HepG2 (cell line): ENCODE measurements at regions not wholly inside any gene's neighbourhood (a gene's known extent, or its start where the extent isn't known, plus 50 kb on each side); places are given as distances from the start of the nearest gene placed in this dataset.

ENCODE experiments used
- ATAC-seq: fragments of 200-7000 bp; cut with Tn5 transposase; 3 replicates; pipeline ENCODE4 v1.9.1; 2020; ENCODE audit warnings: mild to moderate bottlenecking, moderate library complexity
- BruUV-seq: library from RNA; stranded (reverse); fragments of 400-500 nt; replicated peaks from 2 replicates; lab custom pipeline; 2021; lab: Mats Ljungman, UMichigan
- CTCF ChIA-PET: fragments of 300-600 bp; formaldehyde crosslinking; extraction: SDS; loops from one replicate; lab custom pipeline; 2021; ENCODE audit warnings: low total read pairs, inconsistent platforms, low intra/inter-chr PET ratio; lab: Yijun Ruan, JAX
- POLR2A ChIA-PET: fragments of 350-600 bp; sonication (Branson Sonifier 250); formaldehyde crosslinking; loops from one replicate; lab custom pipeline; 2020; ENCODE audit warnings: antibody characterized with exemption, inconsistent platforms; lab: Yijun Ruan, JAX
- DNase-seq: peaks from one replicate; pipeline ENCODE4 v3.0.0-alpha.2; 2015; ENCODE audit warnings: low spot score
- FAIRE-seq: peaks from 3 replicates; lab custom pipeline; 2011; peaks lifted over from hg19 to GRCh38; lab: Jason Lieb, UNC
- H2AFZ ChIP-seq: one replicate; pipeline ENCODE4 v1.6.1; 2011; ENCODE audit warnings: low read length, inconsistent platforms
- H3K27ac ChIP-seq: fragments of 300-600 bp; 3 replicates; pipeline ENCODE4 v1.8.0; 2011; ENCODE audit warnings: mixed run types, mild to moderate bottlenecking, mixed read lengths, low read length, inconsistent platforms; ENCODE audit not compliant: insufficient read depth; ENCODE audit errors: extremely low read length
- H3K27me3 ChIP-seq, 2 experiments: fragments of 200-600 bp in 1 of 2; 2 replicates in 1 of 2; 3 replicates in 1 of 2; pipeline versions ENCODE4 v1.6.0 to v1.8.0; 2011; ENCODE audit warnings: low read length in 2 of 2, mild to moderate bottlenecking in 2 of 2, moderate library complexity in 2 of 2, inconsistent platforms in 1 of 2; ENCODE audit not compliant: insufficient read depth in 2 of 2, control insufficient read depth in 1 of 2
- H3K36me3 ChIP-seq, 2 experiments: fragments of 200-600 bp in 1 of 2; replicated peaks in 1 of 2; 2 replicates in 1 of 2; 3 replicates in 1 of 2; pipeline versions ENCODE4 v1.5.1 to v1.8.0; 2011; ENCODE audit warnings: low read length in 2 of 2, inconsistent platforms in 1 of 2; ENCODE audit not compliant: insufficient read depth in 2 of 2, control insufficient read depth in 1 of 2
- H3K4me1 ChIP-seq: 2 replicates; pipeline ENCODE4 v1.5.1; 2012; ENCODE audit warnings: low read length, inconsistent platforms; ENCODE audit not compliant: insufficient read depth
- H3K4me2 ChIP-seq: 2 replicates; pipeline ENCODE4 v1.6.0; 2011; ENCODE audit warnings: low read depth, low read length, inconsistent platforms
- H3K4me3 ChIP-seq, 3 experiments: fragments of 200-600 bp in 1 of 3; sonication (generic), shearing (Covaris generic) in 1 of 3; replicated peaks in 1 of 3; 2 replicates each; pipeline ENCODE4 v1.5.1; 2011 to 2016; ENCODE audit warnings: low read length in 3 of 3, inconsistent platforms in 2 of 3, low read depth in 2 of 3, mild to moderate bottlenecking in 2 of 3, control low read depth in 1 of 3, mixed read lengths in 1 of 3; ENCODE audit not compliant: insufficient read depth in 1 of 3
- H3K79me2 ChIP-seq: one replicate; pipeline ENCODE4 v1.6.1; 2011; ENCODE audit warnings: low read length, inconsistent platforms; ENCODE audit not compliant: insufficient read depth
- H3K9ac ChIP-seq: 2 replicates; pipeline ENCODE4 v1.6.0; 2011; ENCODE audit warnings: mild to moderate bottlenecking, low read depth, low read length, inconsistent platforms; ENCODE audit not compliant: insufficient read depth
- H3K9me3 ChIP-seq: 2 replicates; pipeline ENCODE4 v1.5.1; 2012; ENCODE audit warnings: mild to moderate bottlenecking, low read length
- H4K20me1 ChIP-seq: 2 replicates; pipeline ENCODE4 v1.6.0; 2011; ENCODE audit warnings: inconsistent platforms, mild to moderate bottlenecking, low read length, moderate library complexity; ENCODE audit not compliant: insufficient read depth
- IRX3 ChIP-seq: sonication (generic); formaldehyde crosslinking; IDR thresholded peaks from 2 replicates; pipeline ENCODE4 v1.8.1; 2023; ENCODE audit warnings: mild to moderate bottlenecking, low read depth, missing genetic modification reagents, borderline replicate concordance
- ZBTB7A ChIP-seq: sonication (generic); formaldehyde crosslinking; IDR thresholded peaks from 2 replicates; pipeline ENCODE4 v1.8.0; 2022; ENCODE audit warnings: mild to moderate bottlenecking, missing genetic modification reagents
- WGBS: methylation state at CpG from one replicate; pipeline ENCODE4 v1.1.6; 2017; ENCODE audit warnings: low lambda C conversion rate; 5-methylcytosine and 5-hydroxymethylcytosine counted together
- in situ Hi-C: cut with HindIII; loops from 2 replicates; pipeline ENCODE4 v1.10.0; 2017; ENCODE audit warnings: low pct_unique_long_range_greater_than_20kb; ENCODE audit not compliant: extremely low pct_ligation_motif_present
- intact Hi-C: fragments of 100-400 bp; cut with micrococcal nuclease; formaldehyde crosslinking; loops from one replicate; pipeline ENCODE4 v1.10.0; 2022; ENCODE audit not compliant: unreplicated experiment
- TF ChIP-seq, protein P1 (sequence below): IDR thresholded peaks from 2 replicates; pipeline ENCODE4 v1.6.1; 2018; ENCODE audit warnings: missing genetic modification reagents
- TF ChIP-seq, protein P2 (sequence below): IDR thresholded peaks from 2 replicates; pipeline ENCODE4 v1.6.1; 2016; ENCODE audit warnings: missing compliant biosample characterization, missing genetic modification reagents, borderline replicate concordance
- TF ChIP-seq, protein P3 (sequence below), 2 experiments: sonication (generic) in 1 of 2; formaldehyde crosslinking in 1 of 2; IDR thresholded peaks; 2 replicates each; pipeline versions ENCODE4 v1.5.1 to v1.6.1; 2011 to 2020; ENCODE audit warnings: borderline replicate concordance in 1 of 2, low read depth in 1 of 2, low read length in 1 of 2, mild to moderate bottlenecking in 1 of 2, missing genetic modification reagents in 1 of 2, moderate library complexity in 1 of 2
- TF ChIP-seq, protein P4 (sequence below): sonication (generic); formaldehyde crosslinking; IDR thresholded peaks from 2 replicates; pipeline ENCODE4 v1.5.0; 2020; ENCODE audit warnings: mild to moderate bottlenecking, missing genetic modification reagents, borderline replicate concordance

DNA sequence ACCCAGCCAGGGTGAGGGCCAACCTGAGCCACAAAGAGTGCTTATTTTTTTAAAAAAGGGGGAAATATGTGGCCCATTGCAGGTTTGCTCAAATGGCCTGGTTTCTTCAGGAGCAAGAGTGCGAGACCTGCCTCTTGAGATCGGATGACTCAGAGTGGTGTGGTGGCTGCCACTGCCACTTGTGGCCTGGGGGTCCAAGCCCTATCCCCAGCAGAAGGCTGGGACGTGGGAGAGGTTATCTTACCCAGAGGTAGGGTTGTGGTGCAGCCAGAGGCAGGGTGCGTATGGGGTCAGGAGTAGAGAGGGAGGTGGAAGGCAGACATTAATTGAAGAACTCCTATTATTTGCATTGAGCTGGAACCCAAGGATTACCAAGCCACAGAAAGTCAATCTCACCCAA, 83.2 kb upstream of the SMAD3 start:
- H3K27ac ChIP-seq: no peak overlapping the region
- no peak overlapping the region for H3K4me2 ChIP-seq
- 95% methylated on average over 4 of the region's 4 CpGs for WGBS
- H3K79me2 ChIP-seq: no peaks in the 10 kb centered on the region
- intact Hi-C loops (no loop called here), in situ Hi-C loops (no loop called here)
- POLR2A ChIA-PET: no interaction called here
- no peak; the same call in 2 of the 3 replicates for ATAC-seq
- H3K9ac ChIP-seq: no peak overlapping the region
- no peaks in the 10 kb centered on the region for H4K20me1 ChIP-seq
- peaks cover under 1% of the 10 kb centered on the region; the same call in 1 of the 2 replicates for H3K4me1 ChIP-seq
- H3K4me3 ChIP-seq: no peak overlapping the region
- DNase-seq: no peak
- no peak for FAIRE-seq
- H3K27me3 ChIP-seq: no peaks in the 10 kb centered on the region
- peaks cover 3 to 14% of the 10 kb centered on the region in 2 experiments; a peak in 4 of 5 replicates for H3K36me3 ChIP-seq
- TF ChIP-seq, protein P1, sequence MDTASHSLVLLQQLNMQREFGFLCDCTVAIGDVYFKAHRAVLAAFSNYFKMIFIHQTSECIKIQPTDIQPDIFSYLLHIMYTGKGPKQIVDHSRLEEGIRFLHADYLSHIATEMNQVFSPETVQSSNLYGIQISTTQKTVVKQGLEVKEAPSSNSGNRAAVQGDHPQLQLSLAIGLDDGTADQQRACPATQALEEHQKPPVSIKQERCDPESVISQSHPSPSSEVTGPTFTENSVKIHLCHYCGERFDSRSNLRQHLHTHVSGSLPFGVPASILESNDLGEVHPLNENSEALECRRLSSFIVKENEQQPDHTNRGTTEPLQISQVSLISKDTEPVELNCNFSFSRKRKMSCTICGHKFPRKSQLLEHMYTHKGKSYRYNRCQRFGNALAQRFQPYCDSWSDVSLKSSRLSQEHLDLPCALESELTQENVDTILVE (CRISPR knock-in tag): no peak
- TF ChIP-seq, protein P2, sequence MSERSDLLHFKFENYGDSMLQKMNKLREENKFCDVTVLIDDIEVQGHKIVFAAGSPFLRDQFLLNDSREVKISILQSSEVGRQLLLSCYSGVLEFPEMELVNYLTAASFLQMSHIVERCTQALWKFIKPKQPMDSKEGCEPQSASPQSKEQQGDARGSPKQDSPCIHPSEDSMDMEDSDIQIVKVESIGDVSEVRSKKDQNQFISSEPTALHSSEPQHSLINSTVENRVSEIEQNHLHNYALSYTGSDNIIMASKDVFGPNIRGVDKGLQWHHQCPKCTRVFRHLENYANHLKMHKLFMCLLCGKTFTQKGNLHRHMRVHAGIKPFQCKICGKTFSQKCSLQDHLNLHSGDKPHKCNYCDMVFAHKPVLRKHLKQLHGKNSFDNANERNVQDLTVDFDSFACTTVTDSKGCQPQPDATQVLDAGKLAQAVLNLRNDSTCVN: no peak
- TF ChIP-seq, protein P3, sequence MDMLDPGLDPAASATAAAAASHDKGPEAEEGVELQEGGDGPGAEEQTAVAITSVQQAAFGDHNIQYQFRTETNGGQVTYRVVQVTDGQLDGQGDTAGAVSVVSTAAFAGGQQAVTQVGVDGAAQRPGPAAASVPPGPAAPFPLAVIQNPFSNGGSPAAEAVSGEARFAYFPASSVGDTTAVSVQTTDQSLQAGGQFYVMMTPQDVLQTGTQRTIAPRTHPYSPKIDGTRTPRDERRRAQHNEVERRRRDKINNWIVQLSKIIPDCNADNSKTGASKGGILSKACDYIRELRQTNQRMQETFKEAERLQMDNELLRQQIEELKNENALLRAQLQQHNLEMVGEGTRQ (IDR thresholded peaks at IDR 0.05; ENCODE audit: low read depth, low read length): no peak
- TF ChIP-seq, protein P3 (CRISPR knock-in tag; IDR thresholded peaks at IDR 0.05; ENCODE audit: borderline replicate concordance): no peak
- TF ChIP-seq ZBTB7A: no peak
- TF ChIP-seq IRX3: no peak
- TF ChIP-seq, protein P4, sequence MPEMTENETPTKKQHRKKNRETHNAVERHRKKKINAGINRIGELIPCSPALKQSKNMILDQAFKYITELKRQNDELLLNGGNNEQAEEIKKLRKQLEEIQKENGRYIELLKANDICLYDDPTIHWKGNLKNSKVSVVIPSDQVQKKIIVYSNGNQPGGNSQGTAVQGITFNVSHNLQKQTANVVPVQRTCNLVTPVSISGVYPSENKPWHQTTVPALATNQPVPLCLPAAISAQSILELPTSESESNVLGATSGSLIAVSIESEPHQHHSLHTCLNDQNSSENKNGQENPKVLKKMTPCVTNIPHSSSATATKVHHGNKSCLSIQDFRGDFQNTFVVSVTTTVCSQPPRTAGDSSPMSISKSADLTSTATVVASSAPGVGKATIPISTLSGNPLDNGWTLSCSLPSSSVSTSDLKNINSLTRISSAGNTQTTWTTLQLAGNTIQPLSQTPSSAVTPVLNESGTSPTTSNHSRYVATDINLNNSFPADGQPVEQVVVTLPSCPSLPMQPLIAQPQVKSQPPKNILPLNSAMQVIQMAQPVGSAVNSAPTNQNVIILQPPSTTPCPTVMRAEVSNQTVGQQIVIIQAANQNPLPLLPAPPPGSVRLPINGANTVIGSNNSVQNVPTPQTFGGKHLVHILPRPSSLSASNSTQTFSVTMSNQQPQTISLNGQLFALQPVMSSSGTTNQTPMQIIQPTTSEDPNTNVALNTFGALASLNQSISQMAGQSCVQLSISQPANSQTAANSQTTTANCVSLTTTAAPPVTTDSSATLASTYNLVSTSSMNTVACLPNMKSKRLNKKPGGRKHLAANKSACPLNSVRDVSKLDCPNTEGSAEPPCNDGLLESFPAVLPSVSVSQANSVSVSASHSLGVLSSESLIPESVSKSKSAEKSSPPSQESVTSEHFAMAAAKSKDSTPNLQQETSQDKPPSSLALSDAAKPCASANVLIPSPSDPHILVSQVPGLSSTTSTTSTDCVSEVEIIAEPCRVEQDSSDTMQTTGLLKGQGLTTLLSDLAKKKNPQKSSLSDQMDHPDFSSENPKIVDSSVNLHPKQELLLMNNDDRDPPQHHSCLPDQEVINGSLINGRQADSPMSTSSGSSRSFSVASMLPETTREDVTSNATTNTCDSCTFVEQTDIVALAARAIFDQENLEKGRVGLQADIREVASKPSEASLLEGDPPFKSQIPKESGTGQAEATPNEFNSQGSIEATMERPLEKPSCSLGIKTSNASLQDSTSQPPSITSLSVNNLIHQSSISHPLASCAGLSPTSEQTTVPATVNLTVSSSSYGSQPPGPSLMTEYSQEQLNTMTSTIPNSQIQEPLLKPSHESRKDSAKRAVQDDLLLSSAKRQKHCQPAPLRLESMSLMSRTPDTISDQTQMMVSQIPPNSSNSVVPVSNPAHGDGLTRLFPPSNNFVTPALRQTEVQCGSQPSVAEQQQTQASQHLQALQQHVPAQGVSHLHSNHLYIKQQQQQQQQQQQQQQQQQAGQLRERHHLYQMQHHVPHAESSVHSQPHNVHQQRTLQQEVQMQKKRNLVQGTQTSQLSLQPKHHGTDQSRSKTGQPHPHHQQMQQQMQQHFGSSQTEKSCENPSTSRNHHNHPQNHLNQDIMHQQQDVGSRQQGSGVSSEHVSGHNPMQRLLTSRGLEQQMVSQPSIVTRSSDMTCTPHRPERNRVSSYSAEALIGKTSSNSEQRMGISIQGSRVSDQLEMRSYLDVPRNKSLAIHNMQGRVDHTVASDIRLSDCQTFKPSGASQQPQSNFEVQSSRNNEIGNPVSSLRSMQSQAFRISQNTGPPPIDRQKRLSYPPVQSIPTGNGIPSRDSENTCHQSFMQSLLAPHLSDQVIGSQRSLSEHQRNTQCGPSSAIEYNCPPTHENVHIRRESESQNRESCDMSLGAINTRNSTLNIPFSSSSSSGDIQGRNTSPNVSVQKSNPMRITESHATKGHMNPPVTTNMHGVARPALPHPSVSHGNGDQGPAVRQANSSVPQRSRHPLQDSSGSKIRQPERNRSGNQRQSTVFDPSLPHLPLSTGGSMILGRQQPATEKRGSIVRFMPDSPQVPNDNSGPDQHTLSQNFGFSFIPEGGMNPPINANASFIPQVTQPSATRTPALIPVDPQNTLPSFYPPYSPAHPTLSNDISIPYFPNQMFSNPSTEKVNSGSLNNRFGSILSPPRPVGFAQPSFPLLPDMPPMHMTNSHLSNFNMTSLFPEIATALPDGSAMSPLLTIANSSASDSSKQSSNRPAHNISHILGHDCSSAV (CRISPR knock-in tag): no peak
- TF ChIP-seq, all 625 proteins: peak for 0
- CTCF ChIA-PET: no interaction called here
- H3K9me3 ChIP-seq: no peaks in the 10 kb centered on the region
- no peak overlapping the region for H2AFZ ChIP-seq
- BruUV-seq: no TSS peak
